Psoas muscle (tissue), 7 donors: ENCODE measurements at regions not wholly inside any gene's neighbourhood (a gene's known extent, or its start where the extent isn't known, plus 50 kb on each side); places are given as distances from the start of the nearest gene placed in this dataset.

Source experiments
- ATAC-seq, 4 donors: fragments of 200-7000 bp; cut with Tn5 transposase; one replicate each; pipeline ENCODE4 v1.9.1; 2020; ENCODE audit warnings: moderate library complexity in 3 of 4, mild to moderate bottlenecking in 2 of 4
- DNase-seq, 2 donors: peaks; one replicate each; pipeline ENCODE4 v3.0.0-alpha.2; 2020
- H3K27ac ChIP-seq: fragments of 200-600 bp; one replicate; pipeline ENCODE4 v1.8.0; 2022
- H3K27me3 ChIP-seq, 3 donors: fragments of 200-600 bp in 1 of 3; one replicate each; pipeline versions ENCODE4 v1.6.1 to v1.8.0; 2013 to 2022; ENCODE audit warnings: low read length in 2 of 3, mild to moderate bottlenecking in 2 of 3, moderate library complexity in 1 of 3; ENCODE audit not compliant: insufficient read depth in 3 of 3
- H3K36me3 ChIP-seq, 2 donors: fragments of 200-600 bp in 1 of 2; one replicate each; pipeline versions ENCODE4 v1.6.1 to v1.8.0; 2013 to 2022; ENCODE audit warnings: low read depth in 1 of 2, mild to moderate bottlenecking in 1 of 2, moderate library complexity in 1 of 2; ENCODE audit not compliant: insufficient read depth in 1 of 2
- H3K4me1 ChIP-seq: fragments of 200-600 bp; one replicate; pipeline ENCODE4 v1.8.0; 2022
- H3K4me3 ChIP-seq: fragments of 200-600 bp; one replicate; pipeline ENCODE4 v1.8.0; 2022; ENCODE audit warnings: mild to moderate bottlenecking
- H3K9me3 ChIP-seq: fragments of 200-600 bp; one replicate; pipeline ENCODE4 v1.8.0; 2022
- CTCF ChIP-seq: fragments of 200-600 bp; IDR thresholded peaks from one replicate; pipeline ENCODE4 v1.8.0; 2022; ENCODE audit warnings: antibody characterized with exemption
- WGBS, 3 donors: extraction: QIAGEN DNeasy Blood & Tissue Kit; methylation state at CpG; one replicate each; pipeline versions ENCODE4 v1.1.6 to v1.1.7; 2013; 5-methylcytosine and 5-hydroxymethylcytosine counted together
- intact Hi-C, 2 donors: fragments of 100-400 bp; cut with DNase I; formaldehyde crosslinking; loops; one replicate each; pipeline versions ENCODE4 v1.11.0 to v1.14.2; 2022
- donor health status: healthy with polysubstance abuse.
- donor health status: DM: no; HTN: no; CAD: no; lungs with moderate emphysema.
- donor health status: Bipolar disorder and iron deficiency.
- donor health status: healthy.
- donor health status: DM: yes; HTN: yes; CAD: no.
- donor health status: DM: no; HTN: no; CAD: no.
- donor health status: DM: yes; HTN: yes; CAD: no.

- ATAC-seq (no peak), DNase-seq (no peak)
- TF ChIP-seq CTCF, result no peak
- Histone ChIP-seq H3K36me3 (no peaks in the 10 kb centered on the region), H3K9me3 (no peaks in the 10 kb centered on the region), H3K4me3 (no peak overlapping the region), H3K27me3 (no peaks in the 10 kb centered on the region), H3K4me1 (no peaks in the 10 kb centered on the region), H3K27ac (no peak overlapping the region)
- intact Hi-C loops, result no loop called here
- WGBS, 3 donors, result 55 to 63% (median 58%) methylated on average over 2 of the region's 2 CpGs
Observed at GRCh38 chr7:96497567-96497966, 175.7 kb upstream of the SLC25A13 start.

- TF ChIP-seq CTCF, result no peak
- Histone ChIP-seq H3K27me3 (no peaks in the 10 kb centered on the region), H3K36me3 (no peaks in the 10 kb centered on the region), H3K4me3 (no peak overlapping the region), H3K27ac (no peak overlapping the region), H3K9me3 (no peaks in the 10 kb centered on the region), H3K4me1 (no peaks in the 10 kb centered on the region)
- intact Hi-C loops, result no loop called here
- WGBS, 3 donors, result 60 to 70% (median 68%) methylated on average over 6 of the region's 6 CpGs
- ATAC-seq (no peak), DNase-seq (no peak)
Observed at GRCh38 chr7:96495751-96496216, 173.9 kb upstream of the SLC25A13 start.

- WGBS, 3 donors, result 68 to 78% (median 77%) methylated on average over 4 of the region's 4 CpGs
- no peak overlapping the region for H3K27ac ChIP-seq
- no peak for DNase-seq
- no peaks in the 10 kb centered on the region for H3K27me3 ChIP-seq
- intact Hi-C loops, result no loop called here
- no peak for TF ChIP-seq CTCF
- H3K9me3 ChIP-seq, result no peaks in the 10 kb centered on the region
- H3K36me3 ChIP-seq, result no peaks in the 10 kb centered on the region
- H3K4me1 ChIP-seq, result no peaks in the 10 kb centered on the region
- no peak overlapping the region for H3K4me3 ChIP-seq
- no peak for ATAC-seq
Observed at GRCh38 chr7:96486681-96487080, 164.8 kb upstream of the SLC25A13 start.

GRCh38 chr7:96484845-96485244 lies 162.9 kb upstream of the SLC25A13 start:
- H3K27me3 ChIP-seq, result no peaks in the 10 kb centered on the region
- H3K27ac ChIP-seq, result no peak overlapping the region
- 75 to 94% (median 79%) methylated on average over 1 of the region's 1 CpG for WGBS, 3 donors
- no peaks in the 10 kb centered on the region for H3K36me3 ChIP-seq
- DNase-seq (no peak), ATAC-seq (no peak)
- intact Hi-C loops, result no loop called here
- no peaks in the 10 kb centered on the region for H3K9me3 ChIP-seq
- no peak overlapping the region for H3K4me3 ChIP-seq
- no peak for TF ChIP-seq CTCF
- H3K4me1 ChIP-seq, result no peaks in the 10 kb centered on the region

DNA sequence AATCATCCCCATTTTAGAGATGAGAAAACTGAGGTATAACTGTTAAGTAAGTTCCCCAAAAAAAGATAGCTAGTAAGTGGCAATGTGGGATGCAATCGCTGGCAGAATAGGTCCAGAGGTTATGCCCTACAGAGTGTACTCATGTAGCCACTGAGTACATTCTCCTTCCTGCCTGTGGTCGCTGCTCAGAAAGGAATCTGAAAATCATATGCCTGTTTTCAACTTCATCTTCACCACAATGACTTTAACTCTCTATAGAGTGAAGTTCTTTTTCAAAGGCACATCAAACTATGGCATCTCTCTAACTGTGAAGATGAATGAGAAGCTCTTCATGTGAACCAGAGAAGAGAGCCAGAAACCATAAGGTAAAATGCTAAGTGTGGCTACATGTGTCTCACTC lies 162.2 kb upstream of the SLC25A13 start:
- no peak for TF ChIP-seq CTCF
- 87 to 98% (median 89%) methylated on average over 2 of the region's 2 CpGs for WGBS, 3 donors
- H3K27me3 ChIP-seq, result no peaks in the 10 kb centered on the region

More for the DNA sequence above, 162.2 kb upstream of the SLC25A13 start:
- H3K9me3 ChIP-seq, result no peaks in the 10 kb centered on the region
- DNase-seq, result no peak
- H3K27ac ChIP-seq, result no peak overlapping the region
- H3K4me3 ChIP-seq, result no peak overlapping the region
- no peaks in the 10 kb centered on the region for H3K36me3 ChIP-seq
- no peaks in the 10 kb centered on the region for H3K4me1 ChIP-seq
- intact Hi-C loops, result no loop called here
- ATAC-seq, result no peak
